GM19463 (cell line): ENCODE measurements at regions not wholly inside any gene's neighbourhood (a gene's known extent, or its start where the extent isn't known, plus 50 kb on each side); places are given as distances from the start of the nearest gene placed in this dataset.

Source experiments
- ATAC-seq: cut with Tn5 transposase; IDR thresholded peaks from one replicate; pipeline ENCODE4 v1.9.1; 2021; ENCODE audit warnings: mild to moderate bottlenecking, moderate library complexity; ENCODE audit not compliant: unreplicated experiment

DNA sequence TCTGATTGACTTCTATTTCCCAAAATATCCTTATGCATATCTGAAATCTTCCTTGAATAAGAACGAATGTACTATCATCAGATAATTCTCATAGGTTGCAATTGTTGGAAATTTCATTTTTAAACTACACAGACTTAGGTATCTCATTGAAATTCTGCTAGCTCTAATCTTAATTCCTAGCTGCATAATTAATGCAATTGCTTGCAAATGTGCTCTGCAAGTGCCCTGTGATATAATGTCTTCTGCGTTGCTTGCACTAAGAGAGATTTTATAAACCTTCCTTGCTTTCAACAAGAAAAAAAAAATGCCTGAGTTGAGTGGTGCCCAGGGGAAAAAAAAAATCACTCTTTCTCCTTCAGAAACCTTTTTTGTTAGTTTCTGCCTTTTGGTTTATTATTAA is 354.9 kb downstream of the TFAP2A start:
- no peak for ATAC-seq

DNA sequence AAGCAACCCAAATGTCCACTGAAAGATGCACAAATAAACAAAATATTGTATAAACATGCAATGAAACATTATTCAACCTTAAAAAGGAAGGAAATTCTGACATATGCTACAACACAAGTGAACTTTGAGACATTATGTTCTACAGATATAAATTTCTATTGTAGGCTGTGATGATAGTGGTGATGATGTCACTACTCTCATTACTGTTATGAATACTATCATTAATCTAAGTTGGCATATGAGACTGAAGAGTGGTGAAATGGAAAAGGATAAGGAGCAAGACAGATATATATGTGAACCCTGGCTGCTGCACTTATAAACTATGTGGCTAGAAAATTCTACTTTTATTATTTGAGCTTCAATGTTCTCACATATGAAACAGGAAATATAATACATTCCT is 360.2 kb downstream of the TFAP2A start:
- no peak for ATAC-seq

DNA sequence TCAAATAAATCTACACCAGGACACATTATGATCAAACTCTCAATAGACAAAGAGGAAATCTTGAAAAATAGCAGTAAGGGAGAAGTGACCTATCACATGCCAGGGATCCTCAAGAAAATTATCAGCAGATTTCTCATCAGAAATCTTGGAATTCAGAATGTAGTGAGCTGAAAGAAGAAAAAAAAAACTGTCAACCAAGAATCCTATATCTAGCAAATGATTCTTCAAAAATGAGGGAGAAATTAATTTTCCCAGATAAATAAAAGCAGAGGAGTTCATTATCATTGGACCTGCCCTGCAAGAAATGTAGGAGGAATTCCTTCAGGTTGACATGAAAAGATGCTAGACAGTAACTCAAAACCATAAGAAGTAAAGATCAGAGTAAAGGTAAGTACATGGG is 363.6 kb downstream of the TFAP2A start:
- no peak for ATAC-seq

DNA sequence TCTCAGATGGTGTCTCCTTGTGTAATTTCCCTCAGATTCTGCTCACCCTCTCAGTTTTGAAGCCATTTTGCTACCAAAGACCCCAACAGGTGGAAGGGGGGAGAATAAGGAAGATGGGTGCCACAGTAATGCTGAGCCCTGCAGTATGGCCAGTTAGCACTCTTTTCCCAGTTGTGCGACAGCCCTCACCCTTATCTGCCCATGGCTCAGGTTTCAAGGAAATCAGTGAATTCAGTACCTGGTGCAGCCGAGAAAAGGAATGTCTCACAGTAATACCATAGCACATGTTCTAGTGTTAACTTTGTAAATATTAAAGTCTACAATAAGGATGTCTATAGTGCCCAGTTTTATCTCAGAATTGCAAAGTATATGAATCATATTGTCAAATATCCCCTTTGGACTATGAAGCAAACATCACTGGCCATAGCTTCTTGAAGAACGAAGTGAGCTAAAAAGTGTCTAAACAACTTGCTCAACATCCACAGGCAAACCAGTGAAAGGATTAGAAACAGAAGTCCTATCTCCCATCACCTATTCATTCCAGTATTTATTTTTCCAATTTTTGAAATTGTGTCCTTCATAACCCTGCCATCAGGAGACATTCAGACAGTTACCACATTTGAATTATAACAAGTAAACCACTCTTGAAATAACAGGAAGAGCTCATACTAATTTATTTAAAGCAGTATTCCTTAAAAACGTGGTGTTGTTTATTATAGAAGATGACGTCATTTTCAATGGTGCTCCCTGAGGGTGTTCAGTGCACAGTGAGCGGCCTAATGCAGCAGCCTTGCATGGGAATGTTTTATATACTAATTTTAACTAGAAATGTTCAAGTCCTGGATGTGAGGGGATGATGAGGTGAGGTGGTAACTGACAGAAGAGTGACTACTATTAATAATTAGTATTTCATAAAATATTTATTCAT is 366.2 kb downstream of the TFAP2A start:
- no peak for ATAC-seq

DNA sequence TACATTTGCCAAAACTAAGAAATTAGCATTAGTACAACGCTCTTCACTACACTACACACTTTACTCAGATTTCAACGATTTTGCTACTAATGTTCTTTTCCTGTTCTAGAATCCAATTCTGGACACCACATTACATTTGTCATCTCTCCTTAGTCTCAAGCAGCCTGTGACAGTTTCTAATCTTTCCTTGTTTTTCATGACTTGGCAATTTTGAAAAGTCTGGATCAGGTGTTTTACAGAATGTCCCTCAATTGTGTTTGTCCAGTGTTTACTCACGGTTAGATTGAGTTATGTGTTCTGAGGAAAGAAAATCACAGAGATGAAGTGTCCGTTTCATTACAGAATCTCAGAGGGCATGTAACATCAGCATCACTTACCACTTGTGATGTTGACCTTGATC is 372.6 kb downstream of the TFAP2A start:
- ATAC-seq = no peak

DNA sequence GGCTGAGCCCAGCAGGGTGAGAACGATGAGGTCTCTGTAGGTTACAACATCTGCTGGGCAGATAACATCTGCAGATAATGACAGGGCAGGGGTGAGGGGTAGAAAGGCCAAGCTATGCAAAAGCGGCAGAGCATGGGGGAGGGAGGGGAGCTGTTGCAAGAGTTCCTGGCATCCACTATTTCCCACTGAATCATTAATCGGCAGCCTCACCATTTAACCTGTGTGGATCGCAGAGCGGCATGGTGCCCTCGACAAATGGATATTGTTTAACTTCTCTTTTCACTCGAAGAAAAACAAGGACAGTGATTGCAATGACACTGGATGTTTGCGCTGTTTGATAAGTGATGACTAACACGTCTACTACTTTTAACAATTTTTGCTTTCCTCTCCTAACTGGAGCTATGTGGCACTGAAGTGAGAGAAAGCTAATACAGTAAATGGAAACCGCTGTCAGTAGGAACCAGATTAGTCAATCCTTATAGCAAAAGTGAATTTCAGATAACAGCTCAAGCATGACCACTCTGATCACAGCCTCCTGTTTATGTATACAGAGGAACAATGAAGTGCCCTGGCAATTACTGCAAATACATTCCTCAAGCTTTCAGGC is 381.5 kb downstream of the TFAP2A start:
- no peak for ATAC-seq

DNA sequence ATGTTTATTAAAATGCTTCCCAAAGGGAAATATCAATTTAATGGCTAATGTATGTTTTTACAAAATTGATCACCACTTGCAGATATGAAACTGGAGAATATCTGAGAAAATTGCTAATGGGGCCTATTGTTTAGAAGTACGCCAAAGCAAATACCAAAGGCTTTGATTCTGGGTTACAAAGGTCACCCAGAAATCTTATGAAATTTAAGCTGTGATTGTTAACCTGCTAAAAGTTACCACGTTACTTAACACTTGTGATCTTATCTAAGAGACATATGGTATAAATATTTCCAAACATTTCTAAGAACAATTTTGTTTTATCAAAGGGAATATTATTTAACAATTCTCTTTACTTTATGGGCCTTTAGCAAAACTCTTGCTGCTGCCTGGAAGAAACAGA is 383.3 kb downstream of the TFAP2A start:
- ATAC-seq = no peak

DNA sequence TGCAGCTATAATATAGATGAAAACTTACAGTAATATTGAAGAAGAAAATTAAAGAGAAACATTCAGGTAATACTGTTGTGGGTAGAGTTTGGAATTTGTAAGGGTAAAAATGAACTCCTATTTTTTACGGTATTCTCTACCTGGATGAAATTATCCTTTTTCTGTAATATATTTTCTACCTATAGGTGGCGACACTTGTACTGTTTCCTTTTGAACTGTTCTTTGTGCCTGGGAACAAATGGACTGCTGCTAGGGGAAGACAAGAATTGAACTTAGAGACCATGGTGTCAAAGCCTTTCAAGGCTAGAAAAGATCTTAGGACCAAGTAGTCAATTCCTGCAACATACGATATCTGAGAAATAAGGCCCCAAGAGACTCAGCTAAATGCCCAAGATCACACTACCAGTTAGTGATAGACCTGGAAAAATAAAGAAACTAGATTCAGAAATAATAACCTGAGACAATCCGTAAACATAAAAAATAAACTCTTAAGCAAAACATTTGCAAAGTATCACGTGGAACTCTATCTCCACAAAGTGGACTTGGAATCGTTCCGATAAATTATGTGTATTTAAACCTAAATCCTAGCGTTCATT is 383.8 kb downstream of the TFAP2A start:
- peak; percentile 53 for ATAC-seq

DNA sequence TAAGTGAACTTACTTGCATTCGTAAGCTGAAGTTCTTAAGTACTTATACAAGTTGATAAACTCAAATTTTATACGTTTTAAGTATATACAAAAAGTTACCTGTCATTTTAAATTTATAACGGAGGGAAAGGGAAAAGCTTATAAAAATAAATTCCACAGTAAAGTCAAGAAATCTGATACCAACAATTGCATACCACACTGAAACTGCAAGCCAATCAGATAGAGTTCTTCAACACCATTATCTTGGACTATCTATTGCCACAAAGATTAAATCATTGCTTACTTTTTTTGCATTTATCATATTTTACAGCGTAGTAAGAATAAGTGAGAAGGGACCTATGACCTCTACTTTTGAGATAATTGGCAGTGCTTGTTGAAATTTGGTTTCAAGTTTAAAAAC is 386.7 kb downstream of the TFAP2A start:
- ATAC-seq = no peak

DNA sequence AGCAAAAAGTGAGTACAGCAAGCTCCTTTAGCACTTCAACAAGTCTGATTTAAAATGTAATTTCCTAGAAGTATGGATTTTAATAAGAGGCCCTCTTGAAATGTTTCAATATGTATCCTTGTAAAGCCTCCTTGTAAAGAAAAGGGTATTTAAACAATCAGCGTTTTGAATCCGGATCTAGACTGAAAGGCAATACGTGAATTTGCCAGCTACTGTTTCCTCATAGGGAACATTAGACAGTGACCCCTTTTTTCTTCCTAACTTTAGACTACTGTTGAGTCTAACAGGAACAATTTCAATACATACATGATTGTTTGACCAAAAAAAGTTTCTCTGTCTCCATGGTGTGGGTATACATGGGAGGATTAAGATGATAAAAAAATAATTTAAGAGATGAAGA is 395.0 kb downstream of the TFAP2A start:
- no peak for ATAC-seq

DNA sequence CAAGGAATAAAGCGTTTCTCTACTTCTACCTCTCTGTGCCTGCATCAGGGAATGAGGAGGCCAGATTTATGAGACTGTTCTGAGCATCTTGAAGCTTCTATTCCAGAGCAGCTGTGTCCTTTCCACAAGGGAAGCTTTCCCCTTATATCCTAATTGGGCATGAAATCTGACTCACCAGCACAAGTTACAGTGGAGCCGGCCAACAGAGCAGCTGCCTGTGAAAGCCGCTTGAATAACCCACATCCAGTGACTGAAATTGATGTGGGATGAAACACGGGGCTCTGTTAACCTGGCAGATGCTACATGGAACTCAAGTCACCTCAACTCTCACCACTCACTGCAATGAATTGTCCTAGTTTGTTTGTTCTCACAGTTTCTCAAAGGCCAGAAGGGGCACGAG is 400.3 kb downstream of the TFAP2A start:
- ATAC-seq = no peak

DNA sequence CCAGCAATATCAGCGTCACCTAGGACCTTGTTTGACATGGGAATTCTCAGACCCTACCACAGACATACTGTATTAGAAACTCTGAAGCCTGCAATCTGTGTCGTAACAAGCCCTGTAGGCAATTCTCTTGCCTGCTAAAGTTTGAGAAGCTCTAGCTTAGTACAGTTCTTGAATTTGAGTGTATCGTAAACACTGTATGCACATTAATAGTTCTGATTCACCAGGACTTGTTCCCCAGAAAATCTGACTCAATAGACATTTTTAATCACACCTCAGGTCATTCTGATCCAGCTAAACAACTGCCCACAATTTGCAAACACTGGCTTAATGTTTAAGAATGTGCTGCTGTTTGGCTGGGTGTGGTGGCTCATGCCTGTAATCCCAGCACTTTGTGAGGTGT is 414.3 kb downstream of the TFAP2A start:
- ATAC-seq = no peak

DNA sequence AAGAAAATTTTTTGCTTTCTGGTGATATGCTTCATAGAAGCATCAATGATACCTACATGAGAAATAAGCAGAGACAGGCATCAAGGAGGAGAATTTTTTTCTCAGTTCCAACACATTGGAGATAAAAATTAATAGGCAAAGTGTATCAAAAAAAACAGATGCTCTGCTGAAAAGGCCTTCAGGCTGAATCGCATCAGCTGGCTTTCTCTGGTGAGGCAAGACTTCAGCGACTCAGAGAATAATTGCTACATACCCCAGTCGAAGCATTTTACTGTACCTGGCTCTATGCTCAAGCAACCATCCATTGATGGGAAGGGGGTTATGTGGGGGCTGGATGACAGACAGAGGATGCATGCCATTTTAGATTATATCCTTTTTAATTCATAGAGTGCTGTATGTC is 415.1 kb downstream of the TFAP2A start:
- ATAC-seq = no peak

DNA sequence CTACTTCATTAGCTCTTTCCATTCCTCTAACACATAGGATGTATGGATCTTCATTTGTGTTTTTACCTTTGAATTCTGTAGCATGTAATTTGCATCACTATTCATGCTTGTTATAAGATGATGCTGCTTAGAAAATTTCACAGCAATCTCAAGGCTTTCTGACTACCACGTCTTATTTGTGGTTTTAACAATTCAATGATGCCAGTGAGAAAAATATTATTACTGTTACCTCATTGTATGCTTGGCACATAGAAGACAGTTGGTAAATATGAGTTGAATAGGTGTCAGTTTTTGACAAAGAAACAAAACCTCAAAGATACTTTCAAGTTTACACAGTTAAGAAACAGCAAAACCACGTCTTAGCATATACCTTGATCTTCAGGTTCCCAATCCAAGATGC is 428.6 kb downstream of the TFAP2A start:
- ATAC-seq = no peak

DNA sequence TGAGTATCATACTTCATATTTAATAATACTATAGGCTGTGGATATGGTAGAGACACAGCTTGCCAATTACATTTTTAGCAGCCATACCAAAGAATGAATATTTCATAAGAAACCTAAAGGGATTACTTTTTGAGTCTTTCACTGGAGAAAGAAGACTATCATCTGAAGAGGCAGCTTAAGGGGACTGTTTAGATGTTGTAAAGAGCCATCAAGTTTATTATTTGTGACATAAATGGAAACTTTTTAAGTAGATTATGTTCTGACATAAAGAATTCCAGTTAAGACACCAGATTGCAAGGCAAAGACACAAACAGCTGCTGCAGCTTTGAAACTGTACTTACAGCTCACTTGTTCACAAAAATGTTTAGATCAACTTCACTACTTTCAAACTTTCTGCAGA is 429.4 kb downstream of the TFAP2A start:
- ATAC-seq = no peak

DNA sequence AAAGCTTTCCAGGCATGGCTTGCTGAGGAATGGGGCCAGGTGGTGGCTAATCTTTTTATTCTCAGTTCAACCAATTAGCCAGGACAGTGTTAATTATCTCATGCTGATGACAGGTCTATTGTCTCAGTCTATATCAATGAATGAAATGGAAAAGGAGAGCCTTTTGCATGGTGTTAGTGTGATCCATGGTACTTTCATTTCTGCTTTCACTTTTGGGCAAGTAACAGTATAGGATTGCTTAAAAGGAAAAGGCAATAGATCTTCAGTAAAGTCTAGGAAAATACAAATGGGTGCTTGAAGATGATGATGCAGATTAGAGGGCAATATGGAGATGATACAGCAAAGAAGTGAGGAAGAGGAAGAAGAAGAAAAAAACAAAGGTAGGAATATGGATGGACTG is 430.3 kb downstream of the TFAP2A start:
- no peak for ATAC-seq

DNA sequence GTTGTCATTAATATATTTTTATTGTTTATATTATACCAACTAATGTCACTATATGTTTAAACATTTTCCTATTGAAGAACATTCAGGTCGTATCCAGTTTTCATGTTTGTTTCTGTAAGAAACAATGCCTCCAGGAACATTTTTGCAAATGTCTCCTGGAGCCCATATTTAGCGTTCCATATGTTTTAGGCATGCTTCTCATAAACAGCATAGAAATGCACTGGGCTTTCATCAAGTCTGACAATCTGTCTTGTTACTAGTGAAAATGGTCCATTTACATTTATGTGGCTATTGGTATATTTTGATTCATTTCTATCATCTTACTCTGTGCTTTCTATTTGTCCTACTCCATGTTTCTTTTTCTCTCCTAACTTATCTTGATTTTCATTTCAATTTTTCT is 431.7 kb downstream of the TFAP2A start:
- ATAC-seq = no peak

DNA sequence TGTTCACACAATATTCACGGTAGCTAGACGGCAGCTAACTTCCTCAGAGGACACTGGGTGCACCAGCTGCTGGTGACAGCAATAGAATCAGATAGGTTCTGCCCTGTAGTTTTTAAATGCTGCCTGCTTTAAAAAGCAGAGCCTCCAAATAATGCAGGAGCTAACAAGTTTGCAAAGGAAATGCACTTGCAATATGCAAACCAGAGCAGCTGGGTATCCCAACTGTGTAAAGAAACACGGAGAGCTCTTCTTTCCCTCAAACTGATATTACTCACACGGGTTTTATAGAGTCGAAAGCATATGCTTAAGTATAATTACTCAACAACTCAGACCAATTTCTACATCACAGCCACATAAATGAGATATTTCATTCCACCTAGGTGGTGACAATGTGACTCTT is 432.7 kb downstream of the TFAP2A start:
- no peak for ATAC-seq

DNA sequence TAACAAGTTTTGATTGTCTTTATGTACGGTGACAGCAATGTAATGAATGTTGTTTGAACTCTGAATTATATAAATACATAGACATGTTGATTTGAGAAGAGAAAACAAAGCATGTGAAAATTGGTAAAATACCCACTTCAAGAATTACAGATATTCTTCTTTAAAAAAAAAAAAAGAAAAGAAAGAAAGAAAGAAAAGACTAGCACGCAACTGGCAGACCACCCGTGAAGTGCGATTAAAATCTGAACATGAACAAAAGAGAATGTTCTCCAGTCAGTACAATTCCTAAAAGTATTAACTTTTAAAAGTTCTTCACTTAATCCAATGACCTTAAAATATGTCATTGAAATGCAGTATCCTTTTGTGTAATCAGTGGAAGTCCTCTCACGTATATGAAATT is 434.9 kb downstream of the TFAP2A start:
- ATAC-seq = no peak

DNA sequence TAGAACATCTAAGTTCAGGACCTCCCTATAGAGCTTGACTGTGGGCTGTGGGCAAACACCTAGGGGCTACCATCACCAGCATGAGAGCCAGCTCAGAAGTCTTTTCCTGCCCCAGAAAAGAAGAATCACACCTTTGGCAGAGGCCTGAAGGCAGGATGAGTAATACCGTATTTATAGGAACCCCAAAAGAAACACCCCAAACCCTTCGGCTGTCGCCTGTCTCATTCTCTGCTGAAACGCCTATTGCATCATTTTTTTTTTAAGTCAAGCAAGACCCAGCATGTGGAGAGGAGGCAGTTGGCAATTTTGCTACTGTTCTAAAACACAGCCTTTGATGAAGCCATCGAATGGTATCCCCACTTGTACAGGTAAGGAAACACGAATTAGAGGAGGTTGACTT is 436.4 kb downstream of the TFAP2A start:
- ATAC-seq = no peak

DNA sequence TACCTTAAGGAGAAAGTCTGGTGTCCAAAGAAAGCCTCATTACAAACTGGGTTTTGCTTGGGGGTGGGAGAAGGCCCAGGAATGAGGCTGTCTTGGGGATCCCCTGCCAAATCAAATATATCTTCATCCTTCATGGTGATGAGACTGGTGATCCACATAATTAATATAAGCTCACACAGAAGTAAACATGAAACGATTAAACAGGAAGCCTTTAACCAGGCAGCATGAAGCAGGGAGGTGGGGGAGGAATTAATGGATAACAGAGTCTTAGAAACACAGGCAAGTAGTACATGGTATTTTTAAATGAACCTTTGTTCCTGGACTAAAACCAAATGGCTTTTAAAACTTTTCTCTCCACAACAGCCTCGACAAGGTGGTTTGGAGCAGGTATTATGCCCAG is 437.5 kb downstream of the TFAP2A start:
- no peak for ATAC-seq

DNA sequence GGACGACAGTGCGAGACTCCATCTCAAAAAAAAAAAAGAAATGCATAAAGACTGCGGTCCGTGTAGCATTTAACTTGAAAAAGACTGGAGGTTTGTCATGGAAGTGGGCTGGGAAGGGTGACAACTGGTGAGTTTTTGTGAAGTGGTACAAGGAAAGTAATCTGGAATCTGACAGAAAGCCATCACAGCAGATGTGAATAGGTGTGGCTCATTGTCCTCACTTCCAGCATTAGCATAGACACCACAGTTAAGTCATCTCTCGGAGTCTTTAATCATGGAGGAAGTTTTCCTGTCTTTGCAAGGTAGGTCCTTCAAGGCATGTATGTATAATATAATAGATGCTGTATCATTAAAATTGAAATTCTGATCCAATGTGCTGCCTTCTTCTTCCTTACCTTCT is 453.2 kb downstream of the TFAP2A start:
- no peak for ATAC-seq
